ENCODE measurements at regions not wholly inside any gene's neighbourhood (a gene's known extent, or its start where the extent isn't known, plus 50 kb on each side); places are given as distances from the start of the nearest gene placed in this dataset.

- Histone ChIP-seq H3K4me1 (no peaks in the 10 kb centered on the region), H3K9me3 (no peaks in the 10 kb centered on the region), H3K4me3 (ENCODE audit: low read depth, low read length) (no peak overlapping the region), H3K27me3 (no peaks in the 10 kb centered on the region), H3K36me3 (no peaks in the 10 kb centered on the region)
- DNase-seq = no peak
- TF ChIP-seq CTCF (IDR thresholded peaks at IDR 0.05; ENCODE audit: low read depth, low read length) = no peak
These were observed 59.6 kb upstream of the TAB3 start for GRCh38 chrX:30948626-30949025.

GRCh38 chrX:30948051-30948450 lies 59.0 kb upstream of the TAB3 start:
- no peak for TF ChIP-seq CTCF (IDR thresholded peaks at IDR 0.05; ENCODE audit: low read depth, low read length)
- H3K4me3 ChIP-seq (ENCODE audit: low read depth, low read length) = no peak overlapping the region
- H3K9me3 ChIP-seq = no peaks in the 10 kb centered on the region
- no peaks in the 10 kb centered on the region for H3K27me3 ChIP-seq
- no peak for DNase-seq
- H3K4me1 ChIP-seq = no peaks in the 10 kb centered on the region
- no peaks in the 10 kb centered on the region for H3K36me3 ChIP-seq

GRCh38 chrX:30943984-30944383 lies 54.9 kb upstream of the TAB3 start:
- no peaks in the 10 kb centered on the region for H3K36me3 ChIP-seq
- no peaks in the 10 kb centered on the region for H3K9me3 ChIP-seq
- no peak for DNase-seq
- no peak for TF ChIP-seq CTCF (IDR thresholded peaks at IDR 0.05; ENCODE audit: low read depth, low read length)
- H3K27me3 ChIP-seq = no peaks in the 10 kb centered on the region
- H3K4me1 ChIP-seq = no peaks in the 10 kb centered on the region
- H3K4me3 ChIP-seq (ENCODE audit: low read depth, low read length) = no peak overlapping the region

- Histone ChIP-seq H3K4me1 (no peaks in the 10 kb centered on the region), H3K4me3 (ENCODE audit: low read depth, low read length) (no peak overlapping the region), H3K9me3 (no peaks in the 10 kb centered on the region), H3K36me3 (no peaks in the 10 kb centered on the region), H3K27me3 (no peaks in the 10 kb centered on the region)
- no peak for TF ChIP-seq CTCF (IDR thresholded peaks at IDR 0.05; ENCODE audit: low read depth, low read length)
- DNase-seq = no peak
These were observed 52.8 kb upstream of the TAB3 start for GRCh38 chrX:30941898-30942297.

GRCh38 chrX:30939928-30940327 lies 50.9 kb upstream of the TAB3 start:
- Histone ChIP-seq H3K4me3 (ENCODE audit: low read depth, low read length) (no peak overlapping the region), H3K36me3 (no peaks in the 10 kb centered on the region), H3K27me3 (no peaks in the 10 kb centered on the region), H3K9me3 (no peaks in the 10 kb centered on the region), H3K4me1 (no peaks in the 10 kb centered on the region)
- TF ChIP-seq CTCF (IDR thresholded peaks at IDR 0.05; ENCODE audit: low read depth, low read length) = no peak
- no peak for DNase-seq

Data from BE2C (cell line).